ENCODE measurements at regions not wholly inside any gene's neighbourhood (a gene's known extent, or its start where the extent isn't known, plus 50 kb on each side); places are given as distances from the start of the nearest gene placed in this dataset.

GRCh38 chr2:155583674-155584195 lies 748.8 kb downstream of the NR4A2 start:
- no peak for TF ChIP-seq CTCF (IDR thresholded peaks at IDR 0.05)
- TF ChIP-seq ZFX (IDR thresholded peaks at IDR 0.05; ENCODE audit: borderline replicate concordance) = no peak
